SU-DHL-6 (cell line): ENCODE measurements at regions not wholly inside any gene's neighbourhood (a gene's known extent, or its start where the extent isn't known, plus 50 kb on each side); places are given as distances from the start of the nearest gene placed in this dataset.

Experiments
- CTCF ChIP-seq: fragments of 200-600 bp; sonication (generic); IDR thresholded peaks from one replicate; pipeline ENCODE4 v1.5.1; 2017; ENCODE audit warnings: antibody characterized with exemption, mild to moderate bottlenecking, low read length, moderate library complexity; ENCODE audit not compliant: insufficient read depth, poor library complexity, severe bottlenecking
- EZH2phosphoT487 ChIP-seq: fragments of 200-600 bp; sonication (generic), shearing (Covaris generic); conservative IDR thresholded peaks from 2 replicates; pipeline ENCODE4 v1.6.1; 2018; ENCODE audit warnings: mild to moderate bottlenecking, antibody characterized with exemption, low read length, moderate library complexity, mixed read lengths

- TF ChIP-seq CTCF (no peak), EZH2phosphoT487 (no peak)
Measured at GRCh38 chr5:128815201-128815600, 150.1 kb upstream of the SLC27A6 start.
